Panc1 (cell line): ENCODE measurements at regions not wholly inside any gene's neighbourhood (a gene's known extent, or its start where the extent isn't known, plus 50 kb on each side); places are given as distances from the start of the nearest gene placed in this dataset.

Experiments
- ATAC-seq: fragments of 200-7000 bp; cut with Tn5 transposase; 2 replicates; pipeline ENCODE4 v1.9.1; 2020; ENCODE audit warnings: mild to moderate bottlenecking, moderate library complexity
- BruUV-seq: library from RNA; stranded (reverse); fragments of 400-500 nt; replicated peaks from 2 replicates; lab custom pipeline; 2021; lab: Mats Ljungman, UMichigan
- CTCF ChIA-PET: fragments of 300-600 bp; sonication (Branson Sonifier 250); formaldehyde crosslinking; loops from one replicate; lab custom pipeline; 2022; ENCODE audit warnings: antibody characterized with exemption; lab: Charles Lee
- POLR2A ChIA-PET: fragments of 300-600 bp; sonication (Branson Sonifier 250); formaldehyde crosslinking; loops from one replicate; lab custom pipeline; 2022; ENCODE audit warnings: antibody characterized with exemption; lab: Charles Lee
- DNase-seq: peaks from one replicate; pipeline ENCODE4 v3.0.0-alpha.2; 2010; ENCODE audit warnings: low read depth, low spot score
- H3K27ac ChIP-seq: 2 replicates; pipeline ENCODE4 v1.5.1; 2011; ENCODE audit warnings: mild to moderate bottlenecking, low read length, inconsistent platforms
- H3K27me3 ChIP-seq: fragments of 200-500 bp; sonication (Bioruptor generic); 2 replicates; pipeline ENCODE4 v1.6.0; 2014; ENCODE audit warnings: low read length, inconsistent platforms; ENCODE audit not compliant: control insufficient read depth, insufficient read depth
- H3K36me3 ChIP-seq: fragments of 200-500 bp; sonication (Bioruptor generic); 2 replicates; pipeline ENCODE4 v1.5.1; 2014; ENCODE audit warnings: inconsistent platforms, mild to moderate bottlenecking, low read length, moderate library complexity; ENCODE audit not compliant: control insufficient read depth, insufficient read depth
- H3K4me1 ChIP-seq: 2 replicates; pipeline ENCODE4 v1.5.1; 2011; ENCODE audit warnings: inconsistent platforms, mild to moderate bottlenecking, low read length, moderate library complexity; ENCODE audit not compliant: control insufficient read depth, insufficient read depth
- H3K4me3 ChIP-seq, 2 experiments: 2 replicates each; pipeline ENCODE4 v1.5.1; 2011 to 2012; ENCODE audit warnings: low read depth in 2 of 2, low read length in 2 of 2, mild to moderate bottlenecking in 2 of 2, inconsistent platforms in 1 of 2, moderate library complexity in 1 of 2
- H3K9me3 ChIP-seq: fragments of 200-500 bp; sonication (Bioruptor generic); 2 replicates; pipeline ENCODE4 v1.5.1; 2014; ENCODE audit warnings: low read depth, mild to moderate bottlenecking, inconsistent platforms, low read length, moderate library complexity; ENCODE audit not compliant: control insufficient read depth, insufficient read depth
- CTCF ChIP-seq: fragments of 450-650 bp; IDR thresholded peaks from 2 replicates; pipeline ENCODE4 v1.5.1; 2017; ENCODE audit warnings: mild to moderate bottlenecking
- POLR2AphosphoS5 ChIP-seq: IDR thresholded peaks from 2 replicates; pipeline ENCODE4 v1.6.1; 2012; ENCODE audit warnings: mild to moderate bottlenecking, low read depth, low read length, moderate library complexity
- REST ChIP-seq, 2 experiments: IDR thresholded peaks; 2 replicates each; pipeline ENCODE4 v1.6.1; 2011 to 2012; ENCODE audit warnings: low read depth in 2 of 2, control low read depth in 1 of 2, low read length in 1 of 2, mild to moderate bottlenecking in 1 of 2, moderate library complexity in 1 of 2; ENCODE audit not compliant: insufficient read depth in 1 of 2
- SIN3A ChIP-seq: IDR thresholded peaks from 2 replicates; pipeline ENCODE4 v1.6.1; 2012; ENCODE audit warnings: low read depth, mild to moderate bottlenecking, low read length, moderate library complexity, borderline replicate concordance; ENCODE audit not compliant: insufficient read depth
- TCF7L2 ChIP-seq: IDR thresholded peaks from 2 replicates; pipeline ENCODE4 v1.6.1; 2011; ENCODE audit warnings: mild to moderate bottlenecking, low read depth, low read length, inconsistent platforms
- in situ Hi-C: cut with HindIII; loops from 2 replicates; pipeline ENCODE4 v1.10.0; 2016; ENCODE audit warnings: low sequenced_read_pairs, low pct_unique_long_range_greater_than_20kb
- intact Hi-C: fragments of 100-400 bp; cut with micrococcal nuclease; formaldehyde crosslinking; loops from one replicate; pipeline ENCODE4 v1.10.0; 2022; ENCODE audit not compliant: unreplicated experiment

GRCh38 chr19:28980236-28980868 is 232.6 kb downstream of the UQCRFS1 start:
- in situ Hi-C loops (no loop called here), intact Hi-C loops (no loop called here)
- Histone ChIP-seq H3K4me3 (no peak overlapping the region), H3K27ac (no peak overlapping the region), H3K4me1 (no peaks in the 10 kb centered on the region), H3K27me3 (no peaks in the 10 kb centered on the region; the same call in none of the 2 replicates), H3K36me3 (no peaks in the 10 kb centered on the region), H3K9me3 (no peaks in the 10 kb centered on the region)
- ChIA-PET POLR2A (no interaction called here), CTCF (no interaction called here)
- DNase-seq (no peak), ATAC-seq (no peak)
- BruUV-seq: no TSS peak
- TF ChIP-seq SIN3A (no peak), TCF7L2 (no peak), POLR2AphosphoS5 (no peak), REST (IDR thresholded peaks at IDR 0.05; ENCODE audit: insufficient read depth in 1 of 2, low read depth in 2 of 2, low read length in 1 of 2) (no peak), CTCF (no peak)

GRCh38 chr19:28977826-28978225 is 235.1 kb downstream of the UQCRFS1 start:
- in situ Hi-C loops: no loop called here
- no TSS peak for BruUV-seq
- CTCF ChIA-PET: no interaction called here

More at GRCh38 chr19:28977826-28978225, 235.1 kb downstream of the UQCRFS1 start:
- no peaks in the 10 kb centered on the region for H3K9me3 ChIP-seq
- H3K4me1 ChIP-seq: no peaks in the 10 kb centered on the region
- no peak overlapping the region for H3K4me3 ChIP-seq
- no peak for DNase-seq
- intact Hi-C loops: no loop called here
- POLR2A ChIA-PET: no interaction called here
- TF ChIP-seq SIN3A: no peak
- no peak for TF ChIP-seq REST (IDR thresholded peaks at IDR 0.05; ENCODE audit: insufficient read depth in 1 of 2, low read depth in 2 of 2, low read length in 1 of 2)
- no peak for TF ChIP-seq POLR2AphosphoS5
- TF ChIP-seq CTCF: no peak
- no peak for TF ChIP-seq TCF7L2
- H3K27me3 ChIP-seq: no peaks in the 10 kb centered on the region; the same call in 1 of the 2 replicates
- ATAC-seq: no peak
- no peaks in the 10 kb centered on the region for H3K36me3 ChIP-seq
- no peak overlapping the region for H3K27ac ChIP-seq
